IMR-90 (cell line): ENCODE measurements at regions not wholly inside any gene's neighbourhood (a gene's known extent, or its start where the extent isn't known, plus 50 kb on each side); places are given as distances from the start of the nearest gene placed in this dataset.

Source experiments
- ATAC-seq: fragments of 200-7000 bp; cut with Tn5 transposase; 2 replicates; pipeline ENCODE4 v1.9.1; 2020; ENCODE audit warnings: low read depth, mild to moderate bottlenecking, moderate library complexity
- BruUV-seq: library from RNA; stranded (reverse); fragments of 400-500 nt; replicated peaks from 2 replicates; lab custom pipeline; 2021; lab: Mats Ljungman, UMichigan
- CTCF ChIA-PET: fragments of 300-600 bp; formaldehyde crosslinking; extraction: SDS; loops from one replicate; lab custom pipeline; 2021; ENCODE audit warnings: antibody characterized with exemption; lab: Yijun Ruan, JAX
- POLR2A ChIA-PET: fragments of 300-600 bp; sonication (Branson Sonifier 250); formaldehyde crosslinking; loops from one replicate; lab custom pipeline; 2022; ENCODE audit warnings: antibody characterized with exemption; ENCODE audit not compliant: unreplicated experiment; lab: Charles Lee
- DNase-seq: peaks from one replicate; pipeline ENCODE4 v3.0.0; 2013
- H2AFZ ChIP-seq: replicated peaks from 2 replicates; pipeline ENCODE3; 2013; ENCODE audit warnings: low read length, mild to moderate bottlenecking; ENCODE audit not compliant: poor library complexity
- H2AK5ac ChIP-seq: 2 replicates; pipeline ENCODE4 v1.6.1; 2013; ENCODE audit warnings: low read depth, low read length, inconsistent platforms
- H2AK9ac ChIP-seq: replicated peaks from 2 replicates; pipeline ENCODE3; 2013; ENCODE audit warnings: mild to moderate bottlenecking, low read depth, low read length, moderate library complexity; ENCODE audit not compliant: poor library complexity
- H2BK120ac ChIP-seq: 2 replicates; pipeline ENCODE4 v1.6.1; 2013; ENCODE audit warnings: low read depth, low read length, inconsistent platforms
- H2BK15ac ChIP-seq: 3 replicates; pipeline ENCODE4 v1.6.1; 2013; ENCODE audit warnings: low read depth, low read length, inconsistent platforms
- H2BK20ac ChIP-seq: 2 replicates; pipeline ENCODE4 v1.6.1; 2013; ENCODE audit warnings: low read depth, mild to moderate bottlenecking, inconsistent platforms, low read length, moderate library complexity
- H2BK5ac ChIP-seq: 2 replicates; pipeline ENCODE4 v1.6.1; 2013; ENCODE audit warnings: mild to moderate bottlenecking, low read depth, low read length, inconsistent platforms; ENCODE audit not compliant: poor library complexity, severe bottlenecking
- H3K14ac ChIP-seq: replicated peaks from 2 replicates; pipeline ENCODE4 v1.6.1; 2013; ENCODE audit warnings: low read depth, low read length, inconsistent platforms
- H3K18ac ChIP-seq: 2 replicates; pipeline ENCODE4 v1.6.1; 2013; ENCODE audit warnings: low read depth, low read length, control low read depth
- H3K23ac ChIP-seq: 2 replicates; pipeline ENCODE4 v1.6.1; 2013; ENCODE audit warnings: low read depth, low read length, inconsistent platforms
- H3K27ac ChIP-seq: 2 replicates; pipeline ENCODE4 v1.5.1; 2013; ENCODE audit warnings: mild to moderate bottlenecking, control low read depth, low read length; ENCODE audit not compliant: insufficient read depth
- H3K27me3 ChIP-seq: 2 replicates; pipeline ENCODE4 v1.6.1; 2013; ENCODE audit warnings: low read length; ENCODE audit not compliant: control insufficient read depth, insufficient read depth
- H3K36me3 ChIP-seq: 2 replicates; pipeline ENCODE4 v1.6.1; 2013; ENCODE audit warnings: low read length, mixed read lengths; ENCODE audit not compliant: control insufficient read depth, insufficient read depth
- H3K4ac ChIP-seq: 2 replicates; pipeline ENCODE4 v1.6.1; 2013; ENCODE audit warnings: low read depth, low read length, inconsistent platforms
- H3K4me1 ChIP-seq: 2 replicates; pipeline ENCODE4 v1.6.1; 2013; ENCODE audit warnings: low read length, mixed read lengths; ENCODE audit not compliant: control insufficient read depth, insufficient read depth
- H3K4me2 ChIP-seq: 2 replicates; pipeline ENCODE4 v1.6.1; 2013; ENCODE audit warnings: low read depth, mild to moderate bottlenecking, control low read depth, low read length, moderate library complexity
- H3K4me3 ChIP-seq: 2 replicates; pipeline ENCODE4 v1.5.1; 2013; ENCODE audit warnings: low read depth, mild to moderate bottlenecking, control low read depth, low read length, moderate library complexity; ENCODE audit not compliant: insufficient read depth
- H3K56ac ChIP-seq: 2 replicates; pipeline ENCODE4 v1.6.1; 2013; ENCODE audit warnings: low read length, inconsistent platforms; ENCODE audit not compliant: insufficient read depth; ENCODE audit errors: extremely low read depth
- H3K79me1 ChIP-seq, 2 experiments: 2 replicates each; pipeline ENCODE4 v1.6.1; 2013; ENCODE audit warnings: low read length in 2 of 2, inconsistent platforms in 1 of 2, low read depth in 1 of 2
- H3K9ac ChIP-seq: 2 replicates; pipeline ENCODE4 v1.6.1; 2013; ENCODE audit warnings: low read depth, low read length, control low read depth
- H3K9me1 ChIP-seq: 2 replicates; pipeline ENCODE4 v1.6.1; 2013; ENCODE audit warnings: low read length, inconsistent platforms; ENCODE audit not compliant: insufficient read depth
- H3K9me3 ChIP-seq: 2 replicates; pipeline ENCODE4 v1.6.1; 2013; ENCODE audit warnings: low read length; ENCODE audit not compliant: control insufficient read depth, insufficient read depth
- H4K20me1 ChIP-seq: 2 replicates; pipeline ENCODE4 v1.6.1; 2013; ENCODE audit warnings: low read length, inconsistent platforms; ENCODE audit not compliant: insufficient read depth
- H4K5ac ChIP-seq: 2 replicates; pipeline ENCODE4 v1.6.1; 2013; ENCODE audit warnings: mild to moderate bottlenecking, low read depth, low read length, control low read depth
- H4K8ac ChIP-seq, 2 experiments: 2 replicates each; pipeline ENCODE4 v1.6.1; 2013; ENCODE audit warnings: low read depth in 2 of 2, low read length in 2 of 2, control low read depth in 1 of 2, inconsistent platforms in 1 of 2
- H4K91ac ChIP-seq: 2 replicates; pipeline ENCODE4 v1.6.1; 2013; ENCODE audit warnings: low read depth, low read length, inconsistent platforms; ENCODE audit not compliant: insufficient read depth
- CEBPB ChIP-seq: IDR thresholded peaks from 2 replicates; pipeline ENCODE4 v1.6.1; 2012; ENCODE audit warnings: low read depth, low read length, improper control_type of control experiment
- CHD1 ChIP-seq: IDR thresholded peaks from 2 replicates; pipeline ENCODE4 v1.6.1; 2012; ENCODE audit warnings: low read depth, low read length, improper control_type of control experiment
- MXI1 ChIP-seq: IDR thresholded peaks from 2 replicates; pipeline ENCODE4 v1.6.1; 2012; ENCODE audit warnings: low read depth, mild to moderate bottlenecking, low read length, moderate library complexity, borderline replicate concordance
- NFE2L2 ChIP-seq: fragments of 150-350 bp; IDR thresholded peaks from 2 replicates; pipeline ENCODE4 v1.6.1; 2016; ENCODE audit warnings: low read depth, mild to moderate bottlenecking, low read length
- POLR2A ChIP-seq: IDR thresholded peaks from 2 replicates; pipeline ENCODE4 v1.6.1; 2012; ENCODE audit warnings: mild to moderate bottlenecking, low read depth, low read length
- SMC3 ChIP-seq: fragments of 150-350 bp; IDR thresholded peaks from 2 replicates; pipeline ENCODE4 v1.6.1; 2016; ENCODE audit warnings: low read depth, mild to moderate bottlenecking, antibody characterized with exemption, low read length, moderate library complexity
- WGBS, 2 experiments: methylation state at CpG; one replicate each; pipeline versions ENCODE4 v1.1.5 to v1.1.7; 2013; ENCODE audit warnings: missing lambda C conversion rate in 2 of 2; ENCODE audit not compliant: insufficient read length in 1 of 2; ENCODE audit errors: extremely low coverage in 2 of 2; 5-methylcytosine and 5-hydroxymethylcytosine counted together
- dilution Hi-C: fragments of 300-500 bp; cut with HindIII; formaldehyde crosslinking; loops from one replicate; pipeline ENCODE4 v1.14.3; 2018; ENCODE audit warnings: low sequenced_read_pairs; ENCODE audit not compliant: unreplicated experiment
- in situ Hi-C: fragments of 300-500 bp; cut with MboI; formaldehyde crosslinking; loops from 3 replicates; pipeline ENCODE4 v1.14.3; 2019; ENCODE audit warnings: low sequenced_read_pairs, inconsistent platforms, mixed read lengths
- intact Hi-C: fragments of 100-400 bp; cut with micrococcal nuclease; formaldehyde crosslinking; loops from 2 replicates; pipeline ENCODE4 v1.10.0; 2022
- TF ChIP-seq, protein P1 (sequence below): fragments of 150-350 bp; IDR thresholded peaks from 2 replicates; pipeline ENCODE4 v1.6.1; 2016; ENCODE audit warnings: low read depth, mild to moderate bottlenecking, low read length, moderate library complexity, borderline replicate concordance
- TF ChIP-seq, protein P2 (sequence below): fragments of 150-350 bp; IDR thresholded peaks from 2 replicates; pipeline ENCODE4 v1.6.1; 2017; ENCODE audit warnings: mild to moderate bottlenecking, antibody characterized with exemption, low read length, low read depth

DNA sequence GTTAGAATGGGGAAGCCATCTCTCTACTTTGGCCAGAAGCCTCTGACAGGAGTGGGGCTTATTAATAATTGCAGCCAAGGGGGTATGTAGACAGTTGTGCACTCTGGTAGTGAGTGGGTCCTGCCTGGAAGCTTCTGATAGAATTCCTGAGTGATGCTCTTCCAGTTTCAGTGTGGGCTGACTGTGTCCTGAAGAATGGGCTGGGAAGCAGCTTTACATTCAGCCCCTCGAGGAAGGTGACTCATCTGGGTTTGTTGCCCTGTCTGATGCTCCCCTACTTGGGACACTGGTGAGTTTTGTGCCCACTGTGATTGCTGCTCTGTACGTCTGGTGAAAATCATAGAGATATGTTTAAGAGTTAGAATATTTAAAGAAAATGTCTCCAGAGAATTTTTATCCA is 444.7 kb upstream of the RBMS3 start:
- Histone ChIP-seq H3K14ac (no peak overlapping the region), H3K9me1 (no peaks in the 10 kb centered on the region), H3K4me2 (no peak overlapping the region), H2BK120ac (no peak overlapping the region), H3K27me3 (peaks cover 17% of the 10 kb centered on the region), H3K79me1 (no peaks in the 10 kb centered on the region), H2BK15ac (no peak overlapping the region), H3K56ac (no peak overlapping the region), H2AK5ac (no peak overlapping the region), H4K8ac (no peak overlapping the region), H2BK5ac (no peak overlapping the region), H3K27ac (no peak overlapping the region), H3K4ac (no peak overlapping the region), H4K20me1 (no peaks in the 10 kb centered on the region), H3K9me3 (no peaks in the 10 kb centered on the region), H3K23ac (no peak overlapping the region), H3K18ac (no peak overlapping the region), H3K4me3 (no peak overlapping the region), H3K4me1 (no peaks in the 10 kb centered on the region), H4K91ac (no peak overlapping the region), H2AK9ac (no peak overlapping the region), H2BK20ac (no peak overlapping the region), H3K9ac (no peak overlapping the region), H3K36me3 (no peaks in the 10 kb centered on the region), H4K5ac (no peak overlapping the region), H2AFZ (no peak overlapping the region)
- WGBS, 2 experiments, result no CpG with 5 or more reads among the region's 2 CpGs
- POLR2A ChIA-PET, result no interaction called here
- in situ Hi-C loops, result no loop called here
- ATAC-seq (no peak), DNase-seq (no peak)
- BruUV-seq, result no TSS peak
- TF ChIP-seq, protein P1, sequence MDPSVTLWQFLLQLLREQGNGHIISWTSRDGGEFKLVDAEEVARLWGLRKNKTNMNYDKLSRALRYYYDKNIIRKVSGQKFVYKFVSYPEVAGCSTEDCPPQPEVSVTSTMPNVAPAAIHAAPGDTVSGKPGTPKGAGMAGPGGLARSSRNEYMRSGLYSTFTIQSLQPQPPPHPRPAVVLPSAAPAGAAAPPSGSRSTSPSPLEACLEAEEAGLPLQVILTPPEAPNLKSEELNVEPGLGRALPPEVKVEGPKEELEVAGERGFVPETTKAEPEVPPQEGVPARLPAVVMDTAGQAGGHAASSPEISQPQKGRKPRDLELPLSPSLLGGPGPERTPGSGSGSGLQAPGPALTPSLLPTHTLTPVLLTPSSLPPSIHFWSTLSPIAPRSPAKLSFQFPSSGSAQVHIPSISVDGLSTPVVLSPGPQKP, result no peak
- TF ChIP-seq CEBPB (no peak), CHD1 (no peak), NFE2L2 (no peak), POLR2A (no peak), MXI1 (no peak), SMC3 (no peak)
- TF ChIP-seq, protein P2, sequence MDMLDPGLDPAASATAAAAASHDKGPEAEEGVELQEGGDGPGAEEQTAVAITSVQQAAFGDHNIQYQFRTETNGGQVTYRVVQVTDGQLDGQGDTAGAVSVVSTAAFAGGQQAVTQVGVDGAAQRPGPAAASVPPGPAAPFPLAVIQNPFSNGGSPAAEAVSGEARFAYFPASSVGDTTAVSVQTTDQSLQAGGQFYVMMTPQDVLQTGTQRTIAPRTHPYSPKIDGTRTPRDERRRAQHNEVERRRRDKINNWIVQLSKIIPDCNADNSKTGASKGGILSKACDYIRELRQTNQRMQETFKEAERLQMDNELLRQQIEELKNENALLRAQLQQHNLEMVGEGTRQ, result no peak
- dilution Hi-C loops, result no loop called here
- CTCF ChIA-PET, result no interaction called here
- intact Hi-C loops, result no loop called here
